Astrocyte (in vitro differentiated cells and primary cell): ENCODE measurements at regions not wholly inside any gene's neighbourhood (a gene's known extent, or its start where the extent isn't known, plus 50 kb on each side); places are given as distances from the start of the nearest gene placed in this dataset.

Source experiments
- DNase-seq: peaks from one replicate; pipeline ENCODE4 v3.0.0-alpha.2; 2010; ENCODE audit warnings: low read depth
- FAIRE-seq: peaks from 2 replicates; lab custom pipeline; 2011; peaks lifted over from hg19 to GRCh38; lab: Jason Lieb, UNC
- H2AFZ ChIP-seq: 2 replicates; pipeline ENCODE4 v1.6.0; 2012; ENCODE audit warnings: low read depth, low read length, inconsistent platforms
- H3K27ac ChIP-seq: 2 replicates; pipeline ENCODE4 v1.5.1; 2011; ENCODE audit warnings: low read depth, low read length, inconsistent platforms
- H3K27me3 ChIP-seq: 2 replicates; pipeline ENCODE4 v1.6.0; 2011; ENCODE audit warnings: low read length, inconsistent platforms; ENCODE audit not compliant: insufficient read depth
- H3K36me3 ChIP-seq: 2 replicates; pipeline ENCODE4 v1.5.1; 2011; ENCODE audit warnings: low read length, inconsistent platforms; ENCODE audit not compliant: insufficient read depth
- H3K4me1 ChIP-seq: 2 replicates; pipeline ENCODE4 v1.5.1; 2011; ENCODE audit warnings: low read length, inconsistent platforms; ENCODE audit not compliant: insufficient read depth
- H3K4me2 ChIP-seq: 2 replicates; pipeline ENCODE4 v1.6.0; 2012; ENCODE audit warnings: low read length, inconsistent platforms
- H3K4me3 ChIP-seq: 2 replicates; pipeline ENCODE4 v1.5.1; 2011; ENCODE audit warnings: low read depth, mild to moderate bottlenecking, low read length, inconsistent platforms; ENCODE audit not compliant: insufficient read depth
- H3K79me2 ChIP-seq: 2 replicates; pipeline ENCODE4 v1.6.0; 2012; ENCODE audit warnings: mild to moderate bottlenecking, low read length, inconsistent platforms; ENCODE audit not compliant: insufficient read depth
- H3K9ac ChIP-seq: 2 replicates; pipeline ENCODE4 v1.6.0; 2012; ENCODE audit warnings: mild to moderate bottlenecking, low read length, inconsistent platforms
- H3K9me3 ChIP-seq: 2 replicates; pipeline ENCODE4 v1.5.1; 2012; ENCODE audit warnings: low read depth, mild to moderate bottlenecking, low read length, inconsistent platforms; ENCODE audit not compliant: insufficient read depth
- H4K20me1 ChIP-seq: 2 replicates; pipeline ENCODE4 v1.6.0; 2012; ENCODE audit warnings: low read length, inconsistent platforms; ENCODE audit not compliant: insufficient read depth
- H3K27ac Mint-ChIP-seq: one replicate; pipeline ENCODE4 v1.8.0; 2021; ENCODE audit warnings: mild to moderate bottlenecking, mixed read lengths; ENCODE audit not compliant: unreplicated experiment
- H3K27me3 Mint-ChIP-seq: one replicate; pipeline ENCODE4 v1.8.0; 2021; ENCODE audit warnings: low read depth, mixed read lengths; ENCODE audit not compliant: unreplicated experiment
- H3K36me3 Mint-ChIP-seq: one replicate; pipeline ENCODE4 v1.8.0; 2021; ENCODE audit warnings: low read depth, mixed read lengths; ENCODE audit not compliant: unreplicated experiment
- H3K4me1 Mint-ChIP-seq: one replicate; pipeline ENCODE4 v1.8.0; 2021; ENCODE audit warnings: low read depth, mixed read lengths; ENCODE audit not compliant: unreplicated experiment
- H3K4me3 Mint-ChIP-seq: one replicate; pipeline ENCODE4 v1.8.0; 2021; ENCODE audit warnings: mild to moderate bottlenecking, moderate library complexity, mixed read lengths; ENCODE audit not compliant: unreplicated experiment
- H3K9me3 Mint-ChIP-seq: one replicate; pipeline ENCODE4 v1.8.0; 2021; ENCODE audit warnings: mild to moderate bottlenecking, mixed read lengths; ENCODE audit not compliant: unreplicated experiment
- EZH2 ChIP-seq: IDR thresholded peaks from 2 replicates; pipeline ENCODE4 v1.6.1; 2012; ENCODE audit warnings: mild to moderate bottlenecking, low read length, inconsistent platforms; ENCODE audit not compliant: insufficient read depth
- TF ChIP-seq, protein P1 (sequence below): IDR thresholded peaks from 2 replicates; pipeline ENCODE4 v1.5.1; 2011; ENCODE audit warnings: low read depth, mild to moderate bottlenecking, inconsistent platforms, low read length, moderate library complexity; ENCODE audit not compliant: insufficient read depth

DNA sequence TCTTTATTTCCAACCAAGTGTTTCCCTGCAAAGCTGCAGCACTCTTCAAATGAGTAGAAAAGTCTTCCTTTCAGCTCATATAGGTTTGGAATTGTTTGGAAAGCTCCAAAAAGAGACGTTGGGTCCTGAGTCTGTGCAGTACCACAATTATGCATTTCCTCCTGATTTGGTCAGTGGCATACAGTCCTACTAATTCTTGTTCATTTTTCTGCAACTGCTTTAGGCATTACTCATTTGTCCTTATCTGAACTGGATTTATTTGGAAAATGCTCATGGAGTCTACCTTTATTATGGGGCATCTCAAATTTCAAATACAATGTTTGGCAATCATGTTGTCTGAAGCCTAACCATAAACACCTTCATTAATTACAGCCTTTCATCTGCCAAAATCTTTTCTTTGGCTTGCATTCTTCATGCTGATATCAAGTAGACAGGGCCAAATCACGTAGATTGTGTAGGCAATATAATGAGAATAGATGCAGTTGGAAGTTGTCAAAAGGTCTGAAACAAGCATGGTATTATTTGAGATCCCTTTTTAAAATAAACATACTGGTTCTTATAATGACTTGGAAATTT is 232.8 kb downstream of the TLE1 start:
- Histone ChIP-seq H3K4me2 (peak overlapping the region; percentile 56), H3K36me3 (no peaks in the 10 kb centered on the region), H3K27me3 (no peaks in the 10 kb centered on the region), H3K27ac (no peak overlapping the region), H3K9ac (no peak overlapping the region), H3K9me3 (no peaks in the 10 kb centered on the region), H4K20me1 (no peaks in the 10 kb centered on the region), H3K4me3 (no peak overlapping the region), H2AFZ (no peak overlapping the region), H3K79me2 (no peaks in the 10 kb centered on the region), H3K4me1 (peaks cover 14% of the 10 kb centered on the region)
- Mint-ChIP-seq H3K36me3 (peaks cover 2% of the 10 kb centered on the region), H3K27me3 (no peaks in the 10 kb centered on the region), H3K27ac (no peak overlapping the region), H3K4me1 (peaks cover 10% of the 10 kb centered on the region), H3K4me3 (no peak overlapping the region), H3K9me3 (no peaks in the 10 kb centered on the region)
- DNase-seq (peak; percentile 89), FAIRE-seq (no peak)
- TF ChIP-seq EZH2, result no peak
- TF ChIP-seq, protein P1, sequence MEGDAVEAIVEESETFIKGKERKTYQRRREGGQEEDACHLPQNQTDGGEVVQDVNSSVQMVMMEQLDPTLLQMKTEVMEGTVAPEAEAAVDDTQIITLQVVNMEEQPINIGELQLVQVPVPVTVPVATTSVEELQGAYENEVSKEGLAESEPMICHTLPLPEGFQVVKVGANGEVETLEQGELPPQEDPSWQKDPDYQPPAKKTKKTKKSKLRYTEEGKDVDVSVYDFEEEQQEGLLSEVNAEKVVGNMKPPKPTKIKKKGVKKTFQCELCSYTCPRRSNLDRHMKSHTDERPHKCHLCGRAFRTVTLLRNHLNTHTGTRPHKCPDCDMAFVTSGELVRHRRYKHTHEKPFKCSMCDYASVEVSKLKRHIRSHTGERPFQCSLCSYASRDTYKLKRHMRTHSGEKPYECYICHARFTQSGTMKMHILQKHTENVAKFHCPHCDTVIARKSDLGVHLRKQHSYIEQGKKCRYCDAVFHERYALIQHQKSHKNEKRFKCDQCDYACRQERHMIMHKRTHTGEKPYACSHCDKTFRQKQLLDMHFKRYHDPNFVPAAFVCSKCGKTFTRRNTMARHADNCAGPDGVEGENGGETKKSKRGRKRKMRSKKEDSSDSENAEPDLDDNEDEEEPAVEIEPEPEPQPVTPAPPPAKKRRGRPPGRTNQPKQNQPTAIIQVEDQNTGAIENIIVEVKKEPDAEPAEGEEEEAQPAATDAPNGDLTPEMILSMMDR, result no peak

- H3K4me1 ChIP-seq, result peaks cover 14% of the 10 kb centered on the region
- Mint-ChIP-seq H3K9me3 (no peaks in the 10 kb centered on the region), H3K27me3 (no peaks in the 10 kb centered on the region), H3K27ac (no peak overlapping the region), H3K36me3 (peaks cover 2% of the 10 kb centered on the region), H3K4me1 (peaks cover 7% of the 10 kb centered on the region), H3K4me3 (no peak overlapping the region)
- DNase-seq, result peak; percentile 32
- peak overlapping the region; percentile 56 for H3K4me2 ChIP-seq
- H3K27ac ChIP-seq, result peak overlapping the region; percentile 15
- H4K20me1 ChIP-seq, result no peaks in the 10 kb centered on the region
- H2AFZ ChIP-seq, result no peak overlapping the region
- H3K79me2 ChIP-seq, result no peaks in the 10 kb centered on the region
- no peaks in the 10 kb centered on the region for H3K27me3 ChIP-seq
- no peaks in the 10 kb centered on the region for H3K36me3 ChIP-seq
- TF ChIP-seq, protein P1, result no peak
- TF ChIP-seq EZH2, result no peak
- no peak overlapping the region for H3K4me3 ChIP-seq
- FAIRE-seq, result no peak
- no peak overlapping the region for H3K9ac ChIP-seq
- H3K9me3 ChIP-seq, result no peaks in the 10 kb centered on the region
These were observed 233.7 kb downstream of the TLE1 start for GRCh38 chr9:81455462-81456219.

DNA sequence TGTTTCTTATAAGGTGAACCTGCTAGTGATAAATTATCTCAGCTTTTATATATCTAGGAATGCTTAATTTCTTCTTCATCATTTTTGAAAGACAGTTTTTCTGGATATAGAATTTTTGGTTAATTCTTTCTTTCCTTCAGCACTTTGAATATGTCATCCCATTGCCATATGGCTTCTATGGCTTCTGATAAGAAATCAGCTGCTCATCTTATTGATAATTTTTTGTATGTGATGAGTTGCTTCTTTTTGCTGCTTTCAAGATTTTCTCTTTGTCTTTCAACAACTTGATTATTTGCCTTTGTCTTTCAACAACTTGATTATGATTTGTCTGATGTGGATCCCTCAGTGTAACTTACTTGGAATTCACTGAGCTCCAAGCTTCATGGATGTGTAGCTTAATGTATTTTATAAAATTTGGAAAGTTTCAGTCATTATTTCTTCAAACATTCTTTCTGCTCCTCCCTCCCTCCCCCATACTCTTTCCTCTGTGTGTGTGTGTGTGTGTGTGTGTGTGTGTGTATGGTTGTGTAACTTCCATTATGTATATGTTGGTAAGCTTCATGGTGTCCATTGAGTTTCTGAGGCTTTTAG is 243.9 kb downstream of the TLE1 start:
- Mint-ChIP-seq H3K4me3 (no peak overlapping the region), H3K27me3 (no peaks in the 10 kb centered on the region), H3K9me3 (peaks cover 33% of the 10 kb centered on the region), H3K27ac (no peak overlapping the region), H3K4me1 (no peaks in the 10 kb centered on the region), H3K36me3 (no peaks in the 10 kb centered on the region)
- H3K36me3 ChIP-seq, result no peaks in the 10 kb centered on the region
- H3K9ac ChIP-seq, result no peak overlapping the region
- H3K4me1 ChIP-seq, result no peaks in the 10 kb centered on the region
- H3K27me3 ChIP-seq, result no peaks in the 10 kb centered on the region
- H3K9me3 ChIP-seq, result no peaks in the 10 kb centered on the region
- H4K20me1 ChIP-seq, result no peaks in the 10 kb centered on the region
- DNase-seq (no peak), FAIRE-seq (no peak)
- no peak overlapping the region for H3K4me3 ChIP-seq
- TF ChIP-seq, protein P1, result no peak
- TF ChIP-seq EZH2, result no peak
- no peak overlapping the region for H3K4me2 ChIP-seq
- H3K27ac ChIP-seq, result no peak overlapping the region
- no peak overlapping the region for H2AFZ ChIP-seq
- no peaks in the 10 kb centered on the region for H3K79me2 ChIP-seq
